HL-60 (cell line): ENCODE measurements at regions not wholly inside any gene's neighbourhood (a gene's known extent, or its start where the extent isn't known, plus 50 kb on each side); places are given as distances from the start of the nearest gene placed in this dataset.

Experiments
- DNase-seq, 2 experiments: peaks; one replicate each; pipeline ENCODE4 v3.0.0-alpha.2; 2010 to 2020; ENCODE audit warnings: low read depth in 1 of 2, low spot score in 1 of 2
- H3K27ac ChIP-seq: fragments of 250-450 bp; sonication (Bioruptor Pico); replicated peaks from 2 replicates; pipeline ENCODE4 v1.5.1; 2020; ENCODE audit warnings: mild to moderate bottlenecking, moderate library complexity
- H3K27me3 ChIP-seq: fragments of 250-450 bp; sonication (Bioruptor Pico); 2 replicates; pipeline ENCODE4 v1.5.1; 2021; ENCODE audit warnings: mild to moderate bottlenecking, moderate library complexity; ENCODE audit not compliant: insufficient read depth, poor library complexity, severe bottlenecking
- H3K4me3 ChIP-seq: replicated peaks from 2 replicates; pipeline ENCODE4 v1.5.1; 2011; ENCODE audit warnings: mild to moderate bottlenecking, control low read depth, low read length; ENCODE audit not compliant: insufficient read depth
- GABPA ChIP-seq: IDR thresholded peaks from 2 replicates; pipeline ENCODE4 v1.6.1; 2012; ENCODE audit warnings: low read depth
- POLR2AphosphoS5 ChIP-seq: IDR thresholded peaks from 2 replicates; pipeline ENCODE4 v1.6.1; 2012; ENCODE audit warnings: low read depth
- SPI1 ChIP-seq: IDR thresholded peaks from 2 replicates; pipeline ENCODE4 v1.6.1; 2012; ENCODE audit warnings: low read depth, mild to moderate bottlenecking, borderline replicate concordance
- TF ChIP-seq, protein P1 (sequence below): IDR thresholded peaks from 2 replicates; pipeline ENCODE4 v1.6.1; 2012; ENCODE audit warnings: low read depth; ENCODE audit not compliant: insufficient replicate concordance
- TF ChIP-seq, protein P2 (sequence below): IDR thresholded peaks from one replicate; pipeline ENCODE4 v1.5.1; 2011; ENCODE audit warnings: low read length, control low read depth, inconsistent platforms; ENCODE audit not compliant: insufficient read depth

DNA sequence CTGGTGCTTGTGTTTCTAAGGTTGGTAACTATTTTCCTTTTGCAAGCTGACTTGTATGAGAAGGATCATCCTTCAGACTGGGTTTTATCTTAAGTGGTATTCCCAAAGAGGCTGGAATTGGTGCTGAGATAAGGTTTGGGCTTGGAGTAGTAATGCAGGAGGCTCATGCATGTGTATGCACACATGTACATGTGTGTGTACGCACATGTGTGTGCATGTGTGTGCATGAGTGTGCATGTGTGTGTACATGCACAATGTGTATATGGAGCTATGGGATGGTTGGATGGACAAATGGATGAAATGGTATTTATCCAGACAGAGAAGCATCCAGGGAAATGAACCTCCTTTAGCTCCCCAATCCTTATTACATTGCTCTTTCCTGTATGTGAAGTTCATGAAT, 142.6 kb downstream of the CARTPT start:
- H3K27ac ChIP-seq = no peak overlapping the region
- DNase-seq = no peak
- no peak overlapping the region for H3K4me3 ChIP-seq
- TF ChIP-seq, protein P1, sequence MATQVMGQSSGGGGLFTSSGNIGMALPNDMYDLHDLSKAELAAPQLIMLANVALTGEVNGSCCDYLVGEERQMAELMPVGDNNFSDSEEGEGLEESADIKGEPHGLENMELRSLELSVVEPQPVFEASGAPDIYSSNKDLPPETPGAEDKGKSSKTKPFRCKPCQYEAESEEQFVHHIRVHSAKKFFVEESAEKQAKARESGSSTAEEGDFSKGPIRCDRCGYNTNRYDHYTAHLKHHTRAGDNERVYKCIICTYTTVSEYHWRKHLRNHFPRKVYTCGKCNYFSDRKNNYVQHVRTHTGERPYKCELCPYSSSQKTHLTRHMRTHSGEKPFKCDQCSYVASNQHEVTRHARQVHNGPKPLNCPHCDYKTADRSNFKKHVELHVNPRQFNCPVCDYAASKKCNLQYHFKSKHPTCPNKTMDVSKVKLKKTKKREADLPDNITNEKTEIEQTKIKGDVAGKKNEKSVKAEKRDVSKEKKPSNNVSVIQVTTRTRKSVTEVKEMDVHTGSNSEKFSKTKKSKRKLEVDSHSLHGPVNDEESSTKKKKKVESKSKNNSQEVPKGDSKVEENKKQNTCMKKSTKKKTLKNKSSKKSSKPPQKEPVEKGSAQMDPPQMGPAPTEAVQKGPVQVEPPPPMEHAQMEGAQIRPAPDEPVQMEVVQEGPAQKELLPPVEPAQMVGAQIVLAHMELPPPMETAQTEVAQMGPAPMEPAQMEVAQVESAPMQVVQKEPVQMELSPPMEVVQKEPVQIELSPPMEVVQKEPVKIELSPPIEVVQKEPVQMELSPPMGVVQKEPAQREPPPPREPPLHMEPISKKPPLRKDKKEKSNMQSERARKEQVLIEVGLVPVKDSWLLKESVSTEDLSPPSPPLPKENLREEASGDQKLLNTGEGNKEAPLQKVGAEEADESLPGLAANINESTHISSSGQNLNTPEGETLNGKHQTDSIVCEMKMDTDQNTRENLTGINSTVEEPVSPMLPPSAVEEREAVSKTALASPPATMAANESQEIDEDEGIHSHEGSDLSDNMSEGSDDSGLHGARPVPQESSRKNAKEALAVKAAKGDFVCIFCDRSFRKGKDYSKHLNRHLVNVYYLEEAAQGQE = no peak
- TF ChIP-seq, protein P2, sequence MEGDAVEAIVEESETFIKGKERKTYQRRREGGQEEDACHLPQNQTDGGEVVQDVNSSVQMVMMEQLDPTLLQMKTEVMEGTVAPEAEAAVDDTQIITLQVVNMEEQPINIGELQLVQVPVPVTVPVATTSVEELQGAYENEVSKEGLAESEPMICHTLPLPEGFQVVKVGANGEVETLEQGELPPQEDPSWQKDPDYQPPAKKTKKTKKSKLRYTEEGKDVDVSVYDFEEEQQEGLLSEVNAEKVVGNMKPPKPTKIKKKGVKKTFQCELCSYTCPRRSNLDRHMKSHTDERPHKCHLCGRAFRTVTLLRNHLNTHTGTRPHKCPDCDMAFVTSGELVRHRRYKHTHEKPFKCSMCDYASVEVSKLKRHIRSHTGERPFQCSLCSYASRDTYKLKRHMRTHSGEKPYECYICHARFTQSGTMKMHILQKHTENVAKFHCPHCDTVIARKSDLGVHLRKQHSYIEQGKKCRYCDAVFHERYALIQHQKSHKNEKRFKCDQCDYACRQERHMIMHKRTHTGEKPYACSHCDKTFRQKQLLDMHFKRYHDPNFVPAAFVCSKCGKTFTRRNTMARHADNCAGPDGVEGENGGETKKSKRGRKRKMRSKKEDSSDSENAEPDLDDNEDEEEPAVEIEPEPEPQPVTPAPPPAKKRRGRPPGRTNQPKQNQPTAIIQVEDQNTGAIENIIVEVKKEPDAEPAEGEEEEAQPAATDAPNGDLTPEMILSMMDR = no peak
- TF ChIP-seq POLR2AphosphoS5 = no peak
- no peak for TF ChIP-seq SPI1
- no peak for TF ChIP-seq GABPA
- no peaks in the 10 kb centered on the region for H3K27me3 ChIP-seq

DNA sequence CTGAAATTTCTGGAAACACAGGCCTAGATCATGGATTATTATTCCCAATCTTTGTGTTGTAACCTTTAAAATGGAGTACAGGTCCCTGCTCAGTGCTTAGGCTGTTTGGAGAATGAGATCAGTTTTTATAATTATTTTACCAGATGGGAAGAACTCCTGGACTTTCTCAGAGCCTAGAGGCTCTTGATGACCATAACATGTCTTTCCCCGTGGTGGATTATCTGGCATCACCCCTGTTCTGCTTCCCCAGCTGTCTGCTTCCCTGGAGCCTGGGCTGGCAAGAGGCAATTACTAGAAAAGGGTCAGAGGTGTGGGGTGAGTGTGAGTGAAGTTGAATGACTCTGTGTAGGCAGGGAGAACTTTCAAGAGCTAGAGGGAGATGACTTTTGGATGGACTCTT, 143.0 kb downstream of the CARTPT start:
- Histone ChIP-seq H3K27ac (no peak overlapping the region), H3K27me3 (no peaks in the 10 kb centered on the region), H3K4me3 (no peak overlapping the region)
- no peak for TF ChIP-seq SPI1
- TF ChIP-seq GABPA = no peak
- TF ChIP-seq, protein P1 = no peak
- no peak for TF ChIP-seq POLR2AphosphoS5
- TF ChIP-seq, protein P2 = no peak
- DNase-seq = no peak

DNA sequence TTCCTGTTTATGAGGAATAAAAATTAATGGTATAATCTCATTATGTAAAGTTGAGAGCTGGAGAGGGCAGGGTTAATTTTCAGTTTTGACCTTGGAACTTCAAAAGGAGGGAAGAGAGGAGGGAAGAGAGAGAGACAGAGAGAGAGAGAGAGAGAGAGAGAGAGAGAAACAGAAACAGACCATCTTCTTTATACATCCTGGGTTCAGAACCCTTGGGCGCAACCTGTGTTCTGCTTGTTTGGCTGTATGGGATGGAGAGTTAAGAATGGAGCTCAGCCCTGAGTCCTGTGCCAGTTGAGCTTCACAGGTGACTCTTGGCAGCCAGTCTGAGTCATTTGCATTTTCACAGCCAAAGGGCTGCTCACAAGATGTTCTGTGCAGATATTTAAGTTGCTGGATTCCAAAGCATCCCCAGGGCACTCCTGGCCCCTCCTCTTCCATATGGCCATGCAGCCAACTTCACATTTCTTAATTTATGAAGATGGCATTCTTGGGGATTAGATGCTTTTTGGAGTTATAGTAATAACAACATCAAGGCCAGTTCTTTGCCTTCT, 143.5 kb downstream of the CARTPT start:
- H3K4me3 ChIP-seq = no peak overlapping the region
- H3K27ac ChIP-seq = no peak overlapping the region
- DNase-seq = no peak
- TF ChIP-seq, protein P1 = no peak
- no peak for TF ChIP-seq POLR2AphosphoS5
- TF ChIP-seq SPI1 = no peak
- TF ChIP-seq, protein P2 = no peak
- no peak for TF ChIP-seq GABPA
- H3K27me3 ChIP-seq = no peaks in the 10 kb centered on the region
